IMR-90 (cell line): ENCODE measurements at regions not wholly inside any gene's neighbourhood (a gene's known extent, or its start where the extent isn't known, plus 50 kb on each side); places are given as distances from the start of the nearest gene placed in this dataset.

Experiments
- ATAC-seq: fragments of 200-7000 bp; cut with Tn5 transposase; 2 replicates; pipeline ENCODE4 v1.9.1; 2020; ENCODE audit warnings: low read depth, mild to moderate bottlenecking, moderate library complexity
- BruUV-seq: library from RNA; stranded (reverse); fragments of 400-500 nt; replicated peaks from 2 replicates; lab custom pipeline; 2021; lab: Mats Ljungman, UMichigan
- CTCF ChIA-PET: fragments of 300-600 bp; formaldehyde crosslinking; extraction: SDS; loops from one replicate; lab custom pipeline; 2021; ENCODE audit warnings: antibody characterized with exemption; lab: Yijun Ruan, JAX
- POLR2A ChIA-PET: fragments of 300-600 bp; sonication (Branson Sonifier 250); formaldehyde crosslinking; loops from one replicate; lab custom pipeline; 2022; ENCODE audit warnings: antibody characterized with exemption; ENCODE audit not compliant: unreplicated experiment; lab: Charles Lee
- DNase-seq: peaks from one replicate; pipeline ENCODE4 v3.0.0; 2013
- H2AFZ ChIP-seq: replicated peaks from 2 replicates; pipeline ENCODE3; 2013; ENCODE audit warnings: low read length, mild to moderate bottlenecking; ENCODE audit not compliant: poor library complexity
- H2AK5ac ChIP-seq: 2 replicates; pipeline ENCODE4 v1.6.1; 2013; ENCODE audit warnings: low read depth, low read length, inconsistent platforms
- H2AK9ac ChIP-seq: replicated peaks from 2 replicates; pipeline ENCODE3; 2013; ENCODE audit warnings: mild to moderate bottlenecking, low read depth, low read length, moderate library complexity; ENCODE audit not compliant: poor library complexity
- H2BK120ac ChIP-seq: 2 replicates; pipeline ENCODE4 v1.6.1; 2013; ENCODE audit warnings: low read depth, low read length, inconsistent platforms
- H2BK15ac ChIP-seq: 3 replicates; pipeline ENCODE4 v1.6.1; 2013; ENCODE audit warnings: low read depth, low read length, inconsistent platforms
- H2BK20ac ChIP-seq: 2 replicates; pipeline ENCODE4 v1.6.1; 2013; ENCODE audit warnings: low read depth, mild to moderate bottlenecking, inconsistent platforms, low read length, moderate library complexity
- H2BK5ac ChIP-seq: 2 replicates; pipeline ENCODE4 v1.6.1; 2013; ENCODE audit warnings: mild to moderate bottlenecking, low read depth, low read length, inconsistent platforms; ENCODE audit not compliant: poor library complexity, severe bottlenecking
- H3K14ac ChIP-seq: replicated peaks from 2 replicates; pipeline ENCODE4 v1.6.1; 2013; ENCODE audit warnings: low read depth, low read length, inconsistent platforms
- H3K18ac ChIP-seq: 2 replicates; pipeline ENCODE4 v1.6.1; 2013; ENCODE audit warnings: low read depth, low read length, control low read depth
- H3K23ac ChIP-seq: 2 replicates; pipeline ENCODE4 v1.6.1; 2013; ENCODE audit warnings: low read depth, low read length, inconsistent platforms
- H3K27ac ChIP-seq: 2 replicates; pipeline ENCODE4 v1.5.1; 2013; ENCODE audit warnings: mild to moderate bottlenecking, control low read depth, low read length; ENCODE audit not compliant: insufficient read depth
- H3K27me3 ChIP-seq: 2 replicates; pipeline ENCODE4 v1.6.1; 2013; ENCODE audit warnings: low read length; ENCODE audit not compliant: control insufficient read depth, insufficient read depth
- H3K36me3 ChIP-seq: 2 replicates; pipeline ENCODE4 v1.6.1; 2013; ENCODE audit warnings: low read length, mixed read lengths; ENCODE audit not compliant: control insufficient read depth, insufficient read depth
- H3K4ac ChIP-seq: 2 replicates; pipeline ENCODE4 v1.6.1; 2013; ENCODE audit warnings: low read depth, low read length, inconsistent platforms
- H3K4me1 ChIP-seq: 2 replicates; pipeline ENCODE4 v1.6.1; 2013; ENCODE audit warnings: low read length, mixed read lengths; ENCODE audit not compliant: control insufficient read depth, insufficient read depth
- H3K4me2 ChIP-seq: 2 replicates; pipeline ENCODE4 v1.6.1; 2013; ENCODE audit warnings: low read depth, mild to moderate bottlenecking, control low read depth, low read length, moderate library complexity
- H3K4me3 ChIP-seq: 2 replicates; pipeline ENCODE4 v1.5.1; 2013; ENCODE audit warnings: low read depth, mild to moderate bottlenecking, control low read depth, low read length, moderate library complexity; ENCODE audit not compliant: insufficient read depth
- H3K56ac ChIP-seq: 2 replicates; pipeline ENCODE4 v1.6.1; 2013; ENCODE audit warnings: low read length, inconsistent platforms; ENCODE audit not compliant: insufficient read depth; ENCODE audit errors: extremely low read depth
- H3K79me1 ChIP-seq, 2 experiments: 2 replicates each; pipeline ENCODE4 v1.6.1; 2013; ENCODE audit warnings: low read length in 2 of 2, inconsistent platforms in 1 of 2, low read depth in 1 of 2
- H3K9ac ChIP-seq: 2 replicates; pipeline ENCODE4 v1.6.1; 2013; ENCODE audit warnings: low read depth, low read length, control low read depth
- H3K9me1 ChIP-seq: 2 replicates; pipeline ENCODE4 v1.6.1; 2013; ENCODE audit warnings: low read length, inconsistent platforms; ENCODE audit not compliant: insufficient read depth
- H3K9me3 ChIP-seq: 2 replicates; pipeline ENCODE4 v1.6.1; 2013; ENCODE audit warnings: low read length; ENCODE audit not compliant: control insufficient read depth, insufficient read depth
- H4K20me1 ChIP-seq: 2 replicates; pipeline ENCODE4 v1.6.1; 2013; ENCODE audit warnings: low read length, inconsistent platforms; ENCODE audit not compliant: insufficient read depth
- H4K5ac ChIP-seq: 2 replicates; pipeline ENCODE4 v1.6.1; 2013; ENCODE audit warnings: mild to moderate bottlenecking, low read depth, low read length, control low read depth
- H4K8ac ChIP-seq, 2 experiments: 2 replicates each; pipeline ENCODE4 v1.6.1; 2013; ENCODE audit warnings: low read depth in 2 of 2, low read length in 2 of 2, control low read depth in 1 of 2, inconsistent platforms in 1 of 2
- H4K91ac ChIP-seq: 2 replicates; pipeline ENCODE4 v1.6.1; 2013; ENCODE audit warnings: low read depth, low read length, inconsistent platforms; ENCODE audit not compliant: insufficient read depth
- BHLHE40 ChIP-seq: fragments of 150-350 bp; IDR thresholded peaks from 2 replicates; pipeline ENCODE4 v1.6.1; 2016; ENCODE audit warnings: mild to moderate bottlenecking, low read depth, low read length
- ELK1 ChIP-seq: fragments of 150-350 bp; IDR thresholded peaks from 2 replicates; pipeline ENCODE4 v1.6.1; 2016; ENCODE audit warnings: low read depth, mild to moderate bottlenecking, low read length, moderate library complexity, borderline replicate concordance
- MAFK ChIP-seq: IDR thresholded peaks from 2 replicates; pipeline ENCODE4 v1.6.1; 2012; ENCODE audit warnings: low read depth, low read length, improper control_type of control experiment
- MXI1 ChIP-seq: IDR thresholded peaks from 2 replicates; pipeline ENCODE4 v1.6.1; 2012; ENCODE audit warnings: low read depth, mild to moderate bottlenecking, low read length, moderate library complexity, borderline replicate concordance
- WGBS, 2 experiments: methylation state at CpG; one replicate each; pipeline versions ENCODE4 v1.1.5 to v1.1.7; 2013; ENCODE audit warnings: missing lambda C conversion rate in 2 of 2; ENCODE audit not compliant: insufficient read length in 1 of 2; ENCODE audit errors: extremely low coverage in 2 of 2; 5-methylcytosine and 5-hydroxymethylcytosine counted together
- dilution Hi-C: fragments of 300-500 bp; cut with HindIII; formaldehyde crosslinking; loops from one replicate; pipeline ENCODE4 v1.14.3; 2018; ENCODE audit warnings: low sequenced_read_pairs; ENCODE audit not compliant: unreplicated experiment
- in situ Hi-C: fragments of 300-500 bp; cut with MboI; formaldehyde crosslinking; loops from 3 replicates; pipeline ENCODE4 v1.14.3; 2019; ENCODE audit warnings: low sequenced_read_pairs, inconsistent platforms, mixed read lengths
- intact Hi-C: fragments of 100-400 bp; cut with micrococcal nuclease; formaldehyde crosslinking; loops from 2 replicates; pipeline ENCODE4 v1.10.0; 2022

- ChIA-PET CTCF (no interaction called here), POLR2A (interaction anchor here (0.7 kb wide), 1 partner anchor 12 kb away, joined by 3 read pairs; no protein-coding TSS in a partner anchor)
- no peak overlapping the region for H3K4me3 ChIP-seq
- H3K27me3 ChIP-seq, result no peaks in the 10 kb centered on the region
- intact Hi-C loops (no loop called here), in situ Hi-C loops (no loop called here), dilution Hi-C loops (no loop called here)
- no peak overlapping the region for H3K4ac ChIP-seq
- no peak overlapping the region for H4K91ac ChIP-seq
- no peak overlapping the region for H3K23ac ChIP-seq
- H3K14ac ChIP-seq, result no peak overlapping the region
- no peak overlapping the region for H2AFZ ChIP-seq
- no peak overlapping the region for H3K9ac ChIP-seq
- H2BK5ac ChIP-seq, result no peak overlapping the region
- H3K9me3 ChIP-seq, result no peaks in the 10 kb centered on the region
- no peaks in the 10 kb centered on the region for H3K9me1 ChIP-seq
- H4K5ac ChIP-seq, result no peak overlapping the region
- H2BK15ac ChIP-seq, result no peak overlapping the region
- no peak overlapping the region for H3K56ac ChIP-seq
- no peak overlapping the region for H2BK20ac ChIP-seq
- H3K4me1 ChIP-seq, result no peaks in the 10 kb centered on the region
- H2BK120ac ChIP-seq, result no peak overlapping the region
- no peaks in the 10 kb centered on the region for H3K36me3 ChIP-seq
- ATAC-seq (no peak), DNase-seq (no peak)
- TF ChIP-seq MAFK, result no peak
- TF ChIP-seq MXI1, result no peak
- no peak for TF ChIP-seq BHLHE40
- no peak for TF ChIP-seq ELK1
- BruUV-seq, result no TSS peak
- 42% methylated on average over 5 of the region's 6 CpGs; no CpG with 5 or more reads in 1 of the 2 experiments for WGBS, 2 experiments
- H3K79me1 ChIP-seq, result no peaks in the 10 kb centered on the region
- H3K27ac ChIP-seq, result no peak overlapping the region
- H2AK5ac ChIP-seq, result no peak overlapping the region
- H3K4me2 ChIP-seq, result no peak overlapping the region
- no peak overlapping the region for H3K18ac ChIP-seq
- no peak overlapping the region for H4K8ac ChIP-seq
- no peaks in the 10 kb centered on the region for H4K20me1 ChIP-seq
- H2AK9ac ChIP-seq, result no peak overlapping the region
Observed at GRCh38 chr18:26745288-26746181, 120.0 kb downstream of the AQP4 start.
